ENCODE measurements at regions not wholly inside any gene's neighbourhood (a gene's known extent, or its start where the extent isn't known, plus 50 kb on each side); places are given as distances from the start of the nearest gene placed in this dataset.
"Not testable (repeated sequence)": the region's sequence is repeated elsewhere in the genome, so short reads cannot be mapped to it uniquely, and the experiment has no call there.

DNA sequence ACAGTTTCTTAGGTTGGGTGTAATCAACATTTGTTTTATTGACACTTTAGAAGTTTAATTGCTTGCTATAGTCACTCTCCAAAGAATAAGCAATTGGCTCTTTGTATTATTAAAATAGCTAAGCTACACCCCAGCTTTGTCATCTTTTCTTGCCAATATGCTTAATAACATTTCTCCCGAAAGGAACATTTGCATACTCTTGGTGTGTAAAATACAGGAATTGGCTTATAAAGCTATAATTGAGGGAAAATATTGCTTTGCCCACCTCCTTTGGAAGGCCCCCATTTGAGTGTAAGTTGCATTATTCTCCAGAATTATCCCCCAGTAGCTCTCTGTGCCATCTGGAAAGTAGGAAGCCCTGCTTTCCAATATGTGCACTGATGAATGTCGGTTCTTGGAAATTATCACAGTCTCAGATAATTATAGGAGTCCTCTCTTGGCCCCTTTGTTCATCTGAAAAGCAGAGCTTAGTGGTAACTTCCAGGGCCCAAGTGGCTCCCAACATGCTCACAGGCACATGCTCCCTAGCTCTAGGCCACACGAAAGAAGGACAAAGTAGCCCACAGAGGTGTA, 92.4 kb upstream of the B3GAT2 start:
- DNase-seq (ENCODE audit: low read depth in 4 of 4, low spot score in 3 of 4), result no peak

DNA sequence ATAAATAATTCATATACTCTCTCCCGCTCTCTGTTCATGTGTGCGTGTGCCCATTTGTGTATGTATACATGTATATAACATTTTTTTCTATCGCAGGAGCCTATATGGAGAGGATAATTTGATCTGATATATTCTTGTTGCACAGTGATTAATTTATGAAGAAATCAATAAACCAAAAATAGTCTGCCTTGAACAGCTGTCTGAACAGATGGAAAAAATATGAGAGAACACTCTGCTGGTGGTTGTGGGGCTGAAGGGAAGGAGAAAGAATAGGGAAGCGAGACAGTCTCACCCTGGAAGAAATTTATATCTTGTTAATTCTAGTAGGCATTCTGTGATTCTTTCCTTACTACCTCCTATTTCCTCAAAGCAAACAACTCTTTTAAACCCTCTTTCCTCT, 96.6 kb upstream of the B3GAT2 start:
- DNase-seq (ENCODE audit: low read depth in 4 of 4, low spot score in 3 of 4), result no peak

DNA sequence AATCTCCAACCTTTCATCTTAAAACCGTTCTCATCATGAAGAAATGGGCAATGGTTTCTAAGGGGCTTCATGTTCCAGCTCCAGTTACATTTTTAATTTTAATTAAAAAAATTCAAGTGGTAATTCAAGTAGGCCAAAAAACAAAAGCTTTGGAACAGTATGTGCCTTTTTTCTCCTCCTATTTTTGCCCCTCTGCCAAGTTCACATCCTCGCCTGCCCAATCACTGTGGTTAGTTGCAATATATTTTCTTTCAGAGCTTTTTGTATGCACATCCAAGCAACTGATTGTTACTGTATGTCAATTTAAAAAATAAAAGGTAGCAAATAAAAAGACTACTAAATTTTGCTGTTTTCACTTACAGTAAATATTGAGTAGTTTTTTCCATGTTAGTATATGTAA, 99.8 kb upstream of the B3GAT2 start:
- no peak for DNase-seq (ENCODE audit: low read depth in 4 of 4, low spot score in 3 of 4)

DNA sequence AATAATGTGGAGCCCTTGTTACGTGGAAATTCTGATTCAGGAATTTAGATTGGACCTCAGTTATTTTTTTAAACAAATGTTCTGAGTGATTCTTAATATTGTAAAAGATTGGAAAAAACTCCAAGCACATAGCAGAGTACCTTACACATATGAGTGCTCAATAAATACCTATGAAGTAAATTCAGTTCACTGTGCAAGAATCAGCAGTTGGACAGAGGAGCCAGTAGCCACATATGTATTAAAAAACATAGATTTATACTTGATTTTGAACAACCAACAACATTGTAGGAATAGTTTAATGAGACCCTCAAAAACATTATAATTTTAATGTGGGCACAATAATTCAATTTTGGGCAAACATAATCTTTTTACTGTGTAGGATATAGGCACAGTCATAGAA, 109.3 kb upstream of the B3GAT2 start:
- no peak for DNase-seq (ENCODE audit: low read depth in 4 of 4, low spot score in 3 of 4)

DNA sequence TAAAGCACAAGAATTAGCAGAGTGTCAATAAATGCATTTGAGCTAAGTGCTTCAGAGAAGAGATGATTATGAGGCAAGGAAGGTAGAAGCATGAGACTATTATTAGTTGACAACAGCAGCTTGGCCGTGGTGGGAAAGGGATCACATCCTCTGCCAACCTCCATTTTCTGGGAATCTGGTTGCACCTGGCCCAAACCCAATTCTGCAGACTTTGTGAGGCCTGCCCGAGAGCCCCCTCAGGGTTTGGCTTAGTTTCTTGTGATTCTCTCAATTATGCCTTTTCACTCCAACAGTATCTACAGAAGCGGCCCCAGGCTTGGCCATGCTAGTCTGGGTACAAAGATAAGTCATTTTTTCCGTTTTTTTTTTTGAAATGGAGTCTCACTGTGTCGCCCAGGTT, 111.0 kb upstream of the B3GAT2 start:
- DNase-seq (ENCODE audit: low read depth in 4 of 4, low spot score in 3 of 4), result no peak

DNA sequence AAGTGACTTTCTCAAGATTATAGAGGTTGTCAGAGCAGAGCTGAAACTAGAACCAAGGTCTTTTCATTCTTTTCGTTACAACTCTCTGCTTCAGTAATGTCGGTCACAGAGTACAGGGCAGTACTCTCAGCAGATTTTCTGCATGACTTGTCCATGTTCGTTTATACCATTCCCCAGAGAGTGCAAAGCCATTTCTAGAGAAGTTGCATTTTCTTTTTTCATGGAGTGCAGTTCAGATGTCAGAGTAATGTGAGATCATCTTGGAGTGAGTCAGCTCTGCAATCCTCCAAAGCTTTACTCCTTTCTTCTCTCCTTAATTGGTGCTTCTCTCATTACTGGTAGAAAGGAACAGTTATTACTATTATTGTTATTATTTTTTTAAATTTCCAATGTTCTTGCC, 115.6 kb upstream of the B3GAT2 start:
- DNase-seq (ENCODE audit: low read depth in 4 of 4, low spot score in 3 of 4), result no peak

DNA sequence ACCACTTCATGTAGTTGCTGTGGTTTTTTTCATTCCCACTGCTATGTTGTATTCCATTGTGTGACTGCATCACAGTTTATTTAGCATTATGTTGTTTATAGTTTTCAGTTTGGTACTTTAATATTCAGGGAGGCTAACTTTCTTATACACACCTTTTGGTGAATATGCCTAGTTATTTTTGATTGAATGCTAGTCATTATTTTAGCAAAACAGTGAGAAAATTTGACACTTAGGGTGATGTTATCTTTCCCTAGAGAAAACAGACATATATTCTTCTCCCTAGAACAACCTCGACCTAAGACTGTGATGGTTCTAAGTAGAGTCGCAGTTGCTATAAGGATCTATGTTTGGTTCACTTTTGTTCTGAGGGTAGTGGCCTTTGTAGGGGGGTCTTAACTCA, 120.8 kb upstream of the B3GAT2 start:
- no peak for DNase-seq (ENCODE audit: low read depth in 4 of 4, low spot score in 3 of 4)

DNA sequence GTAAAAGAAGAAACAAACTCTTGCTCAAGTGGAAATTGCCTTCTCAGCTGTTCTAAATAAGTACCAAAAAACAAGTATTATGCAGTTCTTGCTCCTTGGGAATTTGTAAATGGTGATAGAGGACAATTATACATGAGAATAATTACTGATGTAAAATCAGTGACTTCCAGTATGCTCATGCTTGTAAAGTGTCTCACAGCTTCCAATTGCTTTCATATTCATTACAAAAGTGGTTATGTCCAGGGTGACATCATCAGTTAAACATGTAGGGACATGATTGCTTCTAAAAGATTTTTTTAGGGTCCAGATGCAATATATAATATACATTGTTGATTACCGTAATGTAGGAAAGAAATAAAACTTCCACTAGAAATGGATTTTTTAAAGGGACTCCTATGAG, 122.8 kb upstream of the B3GAT2 start:
- no peak for DNase-seq (ENCODE audit: low read depth in 4 of 4, low spot score in 3 of 4)

DNA sequence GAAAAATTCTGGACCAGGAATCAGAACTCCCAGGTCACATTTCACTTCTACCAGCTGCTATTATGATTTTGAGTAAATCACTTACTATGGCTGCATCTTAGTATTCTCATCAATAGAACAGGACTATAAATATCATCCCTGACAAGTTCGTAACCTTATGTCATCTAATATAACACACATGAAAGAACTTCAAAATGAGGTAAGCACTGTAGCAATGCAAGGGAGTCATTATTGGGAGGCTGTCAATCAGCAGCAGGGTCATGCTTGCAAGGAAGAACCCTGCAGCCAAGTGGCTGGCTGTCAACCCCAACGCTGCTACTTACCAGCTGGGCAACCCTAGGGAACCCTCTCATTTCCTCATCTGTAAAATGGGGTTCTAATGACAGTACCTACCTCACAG, 123.3 kb upstream of the B3GAT2 start:
- DNase-seq (ENCODE audit: low read depth in 4 of 4, low spot score in 3 of 4), result no peak

DNA sequence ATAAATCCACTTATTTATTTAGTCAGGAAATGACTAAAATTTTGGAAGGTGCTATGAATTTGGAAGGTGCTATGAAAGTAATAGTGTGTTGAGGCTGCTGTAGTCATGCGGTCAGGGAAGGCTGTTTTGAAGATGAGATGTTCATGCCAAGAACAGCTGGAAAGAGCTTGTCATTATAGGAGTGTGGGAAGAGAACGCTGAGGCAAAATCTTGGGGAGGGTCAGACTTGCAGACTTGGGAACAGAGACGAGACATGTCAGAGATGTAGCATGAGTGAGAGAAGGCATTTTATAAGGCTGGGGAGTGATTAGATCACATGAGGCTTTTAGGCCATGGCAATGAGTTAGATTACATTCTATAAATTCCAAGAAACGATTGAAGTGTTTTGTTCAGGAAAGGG, 124.0 kb upstream of the B3GAT2 start:
- no peak for DNase-seq (ENCODE audit: low read depth in 4 of 4, low spot score in 3 of 4)

DNA sequence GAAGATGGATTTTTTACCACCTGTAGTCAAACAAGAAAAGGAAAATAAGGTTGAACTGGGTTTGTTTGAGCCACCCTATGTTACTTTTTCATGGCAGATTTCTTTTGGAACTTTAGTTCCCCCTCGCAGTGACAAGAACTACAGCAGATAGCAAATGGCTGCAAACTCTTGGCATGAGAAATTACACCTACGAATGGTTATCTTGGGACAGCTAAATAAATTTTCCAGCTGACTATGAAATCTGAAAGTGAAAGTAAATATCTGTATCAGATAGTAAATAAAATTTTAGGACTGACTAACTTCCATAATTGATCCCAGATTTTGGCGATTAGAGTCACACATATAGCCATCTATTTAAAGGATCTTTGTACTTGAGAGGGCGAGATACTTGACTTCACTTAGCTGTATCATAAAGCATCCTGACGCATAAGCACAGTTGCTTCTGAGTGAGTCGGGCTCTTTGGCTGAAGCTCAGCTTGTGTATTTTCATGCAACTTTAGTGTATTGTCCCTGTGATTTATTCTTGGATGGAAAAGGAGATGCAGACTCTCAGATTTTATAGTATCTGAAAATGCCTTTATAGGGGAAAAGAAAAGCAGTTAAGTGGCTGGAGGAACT, 125.3 kb upstream of the B3GAT2 start:
- no peak for DNase-seq (ENCODE audit: low read depth in 4 of 4, low spot score in 3 of 4)

DNA sequence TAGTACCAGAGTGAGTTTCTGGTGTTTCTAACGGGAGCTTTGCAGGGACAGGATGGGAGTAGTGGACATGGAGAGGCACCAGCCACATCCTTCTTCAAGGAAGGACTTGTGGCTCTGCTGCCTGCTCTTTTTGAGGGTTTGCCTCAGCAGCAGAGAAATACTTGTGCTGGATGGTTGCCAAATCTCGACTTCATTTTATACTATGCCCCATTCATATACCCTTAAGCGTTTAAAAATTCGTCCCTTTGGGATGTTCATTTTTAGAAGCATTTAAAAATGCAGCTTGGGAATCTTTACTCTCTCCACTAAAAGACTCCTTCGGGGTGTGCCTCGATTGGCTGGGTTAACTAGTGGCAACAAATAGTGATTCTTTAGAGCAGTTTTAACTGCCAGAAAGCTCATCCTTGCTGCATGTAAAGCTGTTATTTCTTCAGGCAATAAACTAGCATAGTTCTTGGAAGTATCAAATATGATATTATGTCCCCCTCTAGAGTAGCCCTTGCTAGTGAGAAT, 126.5 kb upstream of the B3GAT2 start:
- DNase-seq (ENCODE audit: low read depth in 4 of 4, low spot score in 3 of 4), result no peak

DNA sequence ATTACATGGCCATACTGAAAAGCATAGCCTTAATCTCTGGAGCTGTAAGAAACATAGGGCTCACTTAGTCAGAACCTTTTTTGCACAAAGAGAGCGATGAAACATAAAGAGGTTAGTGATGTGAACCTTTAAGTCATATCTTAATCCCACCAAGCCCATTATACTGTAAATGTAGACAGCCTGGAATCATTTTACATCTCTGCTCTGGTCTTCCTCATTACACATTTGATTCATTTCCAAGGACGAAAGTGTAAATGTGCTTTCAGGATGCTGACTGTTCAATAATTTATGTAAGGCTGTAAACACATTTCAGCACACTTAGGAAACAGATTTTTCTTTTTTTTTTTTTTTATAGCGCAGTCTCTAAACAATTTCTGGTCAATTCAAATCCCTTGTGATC, 131.3 kb upstream of the B3GAT2 start:
- no peak for DNase-seq (ENCODE audit: low read depth in 4 of 4, low spot score in 3 of 4)

DNA sequence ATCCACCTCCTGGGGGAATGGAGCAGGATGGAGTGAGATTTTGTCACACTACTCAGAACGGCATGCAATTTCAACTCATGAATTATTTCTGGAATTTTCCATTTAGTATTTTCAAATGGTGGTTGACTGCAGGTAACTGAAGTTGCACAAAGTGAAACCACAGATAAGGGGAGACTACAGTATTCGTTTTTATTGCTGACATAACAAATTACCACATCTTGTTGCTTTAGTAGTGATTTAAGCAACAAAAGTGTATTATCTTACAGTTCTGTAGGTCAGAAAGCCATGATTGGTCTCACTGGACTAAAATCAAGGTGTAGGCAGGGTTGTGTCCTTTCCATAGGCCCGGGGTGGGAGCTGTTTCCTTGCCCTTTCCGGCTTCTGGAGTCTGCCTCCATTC, 133.4 kb upstream of the B3GAT2 start:
- DNase-seq (ENCODE audit: low read depth in 4 of 4, low spot score in 3 of 4), result no peak

DNA sequence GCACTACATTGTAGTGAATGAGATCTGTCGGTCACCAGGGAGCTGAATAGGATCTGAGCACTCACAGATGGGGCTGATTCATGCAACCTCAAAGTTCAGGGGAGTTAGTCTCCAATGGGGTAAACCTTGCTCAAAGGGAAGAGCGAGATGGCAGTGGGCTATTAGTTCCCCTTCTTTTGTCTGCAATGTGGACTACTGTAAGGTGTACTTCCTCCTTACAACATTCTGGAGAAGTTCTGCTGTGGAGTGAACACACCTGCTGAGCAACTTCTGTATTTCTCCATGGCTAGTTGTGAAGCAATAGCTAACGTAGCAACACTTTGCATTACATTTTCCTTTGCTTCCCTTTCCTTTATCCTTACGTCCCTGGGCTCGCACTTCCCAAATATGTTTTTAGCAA, 134.3 kb upstream of the B3GAT2 start:
- DNase-seq (ENCODE audit: low read depth in 4 of 4, low spot score in 3 of 4), result no peak

DNA sequence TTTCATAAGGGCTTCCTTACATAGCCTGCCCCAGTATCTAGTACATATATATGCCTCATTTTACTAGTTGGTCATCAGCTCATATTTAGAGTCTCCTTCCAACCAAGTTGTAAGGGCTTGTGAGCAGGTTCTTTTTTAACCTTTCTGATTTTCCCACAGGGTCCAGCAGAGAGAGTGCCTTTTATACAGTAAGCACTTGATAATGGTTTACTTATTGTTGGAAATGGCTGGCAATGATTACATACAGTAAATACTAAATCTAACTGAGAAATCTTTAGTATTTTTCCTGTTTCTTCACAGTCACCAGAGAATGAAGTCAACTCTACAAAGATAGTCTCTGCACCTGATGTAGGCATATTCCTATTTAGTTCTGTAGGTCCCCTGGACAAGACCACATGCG, 135.1 kb upstream of the B3GAT2 start:
- peak in 1 of 4 donors; percentile 28 for DNase-seq (ENCODE audit: low read depth in 4 of 4, low spot score in 3 of 4)

DNA sequence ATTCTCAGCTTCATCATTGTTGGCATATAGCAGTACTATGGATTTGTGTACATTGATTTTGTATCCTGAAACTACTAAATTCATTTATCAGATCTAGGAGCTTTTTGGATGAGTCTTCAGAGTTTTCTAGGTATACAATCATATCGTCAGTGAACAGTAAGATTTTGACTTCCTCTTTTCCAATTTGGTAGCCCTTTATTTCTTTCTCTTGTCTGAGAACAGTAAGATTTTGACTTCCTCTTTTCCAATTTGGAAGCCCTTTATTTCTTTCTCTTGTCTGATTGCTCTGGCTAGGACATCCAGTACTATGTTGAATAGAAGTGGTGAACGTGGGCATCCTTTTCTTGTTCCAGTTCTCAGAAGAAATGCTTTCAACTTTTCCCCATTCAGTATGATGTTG, 140.4 kb upstream of the B3GAT2 start:
- DNase-seq (ENCODE audit: low read depth in 4 of 4, low spot score in 3 of 4), result not testable (repeated sequence)

DNA sequence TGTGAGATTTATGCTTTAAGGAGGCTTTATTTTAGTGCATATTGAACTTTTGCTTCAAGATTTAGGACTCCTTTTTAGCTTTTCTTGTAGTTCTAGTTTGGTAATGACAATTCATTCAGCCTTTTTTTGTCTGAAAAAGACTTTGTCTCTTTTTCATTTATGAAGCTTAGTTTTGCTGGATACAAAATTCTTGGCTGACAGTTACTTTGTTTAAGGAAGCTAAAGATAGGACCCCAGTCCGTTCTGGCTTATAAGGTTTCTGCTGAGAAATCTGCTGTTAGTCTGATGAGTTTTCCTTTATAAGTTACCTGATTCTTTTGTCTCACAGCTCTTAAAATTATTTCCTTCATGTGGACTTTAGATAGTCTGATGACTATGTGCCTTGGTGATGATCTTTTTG, 142.8 kb upstream of the B3GAT2 start:
- no peak for DNase-seq (ENCODE audit: low read depth in 4 of 4, low spot score in 3 of 4)

DNA sequence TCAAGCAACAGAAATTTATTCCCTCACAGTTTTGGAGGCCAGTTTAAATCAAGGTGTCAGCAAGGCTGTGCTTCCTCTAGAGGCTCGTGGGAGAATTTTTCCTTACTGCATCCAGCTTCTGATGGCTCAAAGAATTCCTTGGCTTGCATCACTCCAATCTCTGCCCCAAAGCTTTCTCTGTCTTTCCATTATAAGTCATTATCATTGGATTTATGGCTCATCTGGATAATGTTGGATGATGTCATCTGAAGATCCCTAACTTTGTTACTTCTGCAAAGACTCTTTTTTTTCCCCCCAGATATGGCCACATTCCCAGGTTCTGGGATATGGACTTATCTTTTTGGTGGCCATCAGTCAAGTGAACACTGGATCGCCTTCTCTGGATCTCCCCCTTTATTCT, 146.3 kb upstream of the B3GAT2 start:
- DNase-seq (ENCODE audit: low read depth in 4 of 4, low spot score in 3 of 4), result no peak

DNA sequence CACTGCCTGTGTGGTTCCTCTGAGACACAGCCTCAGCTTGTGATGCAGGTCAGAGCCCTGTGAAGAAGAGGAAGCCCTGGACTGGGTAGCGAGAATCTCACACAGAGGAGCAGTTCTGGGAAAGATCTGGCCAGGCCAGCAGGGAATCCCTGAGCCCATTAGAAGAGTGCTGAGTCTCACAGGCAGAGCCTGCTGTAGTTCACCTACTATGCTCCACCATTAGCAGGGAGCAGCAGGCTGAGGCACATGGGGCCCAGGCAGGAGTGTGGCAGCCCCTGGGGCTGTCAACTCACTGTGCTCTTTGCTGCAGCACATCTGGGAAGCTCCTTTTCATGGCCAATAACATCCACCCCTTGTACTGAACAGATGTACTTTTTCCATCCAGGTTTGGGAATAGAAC, 146.8 kb upstream of the B3GAT2 start:
- no peak for DNase-seq (ENCODE audit: low read depth in 4 of 4, low spot score in 3 of 4)

DNA sequence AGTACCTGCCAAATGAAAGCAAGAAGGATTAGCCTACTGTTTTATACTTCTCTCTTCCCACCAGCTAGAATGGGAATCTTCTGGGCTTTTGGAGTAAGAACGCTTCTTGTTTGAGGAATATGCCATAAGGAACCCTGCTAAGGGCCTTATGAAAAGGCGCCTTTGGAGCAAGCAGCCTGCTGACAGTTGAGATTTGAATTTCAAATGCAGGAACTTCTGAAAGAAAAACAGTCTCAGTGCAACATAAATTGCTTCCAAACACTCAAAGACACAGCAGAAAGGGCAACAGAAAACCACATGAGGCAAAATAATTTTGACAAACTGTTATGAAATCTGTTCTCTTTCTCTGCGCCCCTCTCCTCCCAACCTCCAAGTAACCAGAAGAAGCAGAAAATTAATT, 149.4 kb upstream of the B3GAT2 start:
- no peak for DNase-seq (ENCODE audit: low read depth in 4 of 4, low spot score in 3 of 4)

DNA sequence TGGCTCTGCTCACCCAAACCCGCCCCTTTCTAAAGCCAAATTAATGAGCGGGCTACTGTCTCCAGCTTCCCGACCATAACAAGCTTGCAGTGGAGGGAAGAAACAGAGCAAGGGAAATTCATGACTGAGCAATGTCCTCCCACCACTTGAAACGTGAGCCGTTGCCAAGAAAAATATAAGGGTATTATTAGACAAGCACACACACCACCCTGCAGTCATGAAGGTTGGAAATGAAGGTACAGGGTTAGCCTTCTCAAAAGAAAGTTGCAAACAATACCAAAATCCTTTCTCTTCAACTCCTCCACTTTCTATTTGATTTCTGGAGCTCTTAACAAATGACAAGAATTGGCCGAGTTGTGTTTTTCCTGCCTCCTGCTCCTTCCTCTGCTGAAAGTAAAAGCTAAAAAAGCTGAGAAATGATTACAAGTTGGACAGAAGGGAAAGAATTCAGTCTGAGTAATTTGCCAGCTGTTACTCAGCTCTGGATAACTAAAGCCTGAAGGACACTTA, 151.1 kb upstream of the B3GAT2 start:
- peak; percentile 39 to 73 (median 46) for DNase-seq (ENCODE audit: low read depth in 4 of 4, low spot score in 3 of 4)

DNA sequence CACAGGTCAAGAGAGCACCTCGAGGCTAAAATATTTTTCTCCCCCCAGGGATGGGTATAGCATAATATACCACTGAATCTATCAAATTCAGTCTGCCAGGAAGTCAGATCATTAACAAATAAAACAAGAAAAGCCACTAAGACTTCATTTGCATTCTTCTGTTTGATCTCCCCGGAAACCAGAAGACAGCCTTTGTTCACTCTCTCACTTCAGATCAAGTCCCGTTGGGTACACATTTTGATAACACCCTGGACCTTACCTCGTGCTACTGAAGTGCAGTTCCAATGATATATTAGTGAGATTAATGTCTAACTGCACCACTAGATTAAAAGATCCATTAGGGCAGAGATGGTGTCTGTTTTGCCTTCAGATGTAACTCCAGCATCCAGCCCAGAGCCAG, 157.7 kb upstream of the B3GAT2 start:
- no peak for DNase-seq (ENCODE audit: low read depth in 4 of 4, low spot score in 3 of 4)

Data from right renal pelvis (tissue), 4 donors.